GM12878 (cell line): ENCODE measurements at regions not wholly inside any gene's neighbourhood (a gene's known extent, or its start where the extent isn't known, plus 50 kb on each side); places are given as distances from the start of the nearest gene placed in this dataset.

Source experiments
- ATAC-seq: fragments of 200-7000 bp; cut with Tn5 transposase; 3 replicates; pipeline ENCODE4 v1.9.1; 2020; ENCODE audit warnings: mild to moderate bottlenecking, moderate library complexity
- BruUV-seq: library from RNA; stranded (reverse); fragments of 400-500 nt; replicated peaks from 2 replicates; lab custom pipeline; 2021; lab: Mats Ljungman, UMichigan
- CTCF ChIA-PET: fragments of 300-600 bp; sonication (Branson Sonifier 250); formaldehyde crosslinking; extraction: SDS; loops from one replicate; lab custom pipeline; 2021; ENCODE audit warnings: inconsistent platforms; lab: Yijun Ruan, JAX
- POLR2A ChIA-PET: fragments of 350-600 bp; formaldehyde crosslinking; extraction: SDS; loops from one replicate; lab custom pipeline; 2021; ENCODE audit warnings: inconsistent platforms; lab: Charles Lee
- RAD21 ChIA-PET: fragments of 300-600 bp; sonication (Branson Sonifier 250); formaldehyde crosslinking; loops from one replicate; lab custom pipeline; 2023; ENCODE audit warnings: antibody characterized with exemption; ENCODE audit not compliant: unreplicated experiment; lab: Charles Lee
- SMC1A ChIA-PET: fragments of 300-600 bp; sonication (Branson Sonifier 250); formaldehyde crosslinking; loops from one replicate; lab custom pipeline; 2023; ENCODE audit not compliant: unreplicated experiment, uncharacterized antibody; lab: Charles Lee
- DNase-seq: peaks from one replicate; pipeline ENCODE4 v3.0.0-alpha.2; 2011; ENCODE audit warnings: low read depth, low spot score
- FAIRE-seq: peaks from 3 replicates; lab custom pipeline; 2011; peaks lifted over from hg19 to GRCh38; lab: Jason Lieb, UNC
- H2AFZ ChIP-seq: 2 replicates; pipeline ENCODE4 v1.6.0; 2011; ENCODE audit warnings: low read depth, low read length, control low read depth; ENCODE audit not compliant: control insufficient read depth
- H3K27ac ChIP-seq: 2 replicates; pipeline ENCODE4 v1.5.1; 2011; ENCODE audit warnings: control low read depth; ENCODE audit not compliant: control insufficient read depth, insufficient read depth
- H3K27me3 ChIP-seq, 2 experiments: replicated peaks in 1 of 2; 2 replicates each; pipeline versions ENCODE4 v1.6.0 to v1.6.1; 2011; ENCODE audit warnings: low read length in 1 of 2; ENCODE audit not compliant: control insufficient read depth in 2 of 2, insufficient read depth in 2 of 2
- H3K36me3 ChIP-seq, 2 experiments: 2 replicates each; pipeline ENCODE4 v1.5.1; 2011; ENCODE audit warnings: low read length in 1 of 2; ENCODE audit not compliant: control insufficient read depth in 2 of 2, insufficient read depth in 2 of 2
- H3K4me1 ChIP-seq: 2 replicates; pipeline ENCODE4 v1.6.1; 2011; ENCODE audit warnings: mild to moderate bottlenecking, low read length, moderate library complexity, mixed read lengths; ENCODE audit not compliant: control insufficient read depth, insufficient read depth
- H3K4me2 ChIP-seq: 2 replicates; pipeline ENCODE4 v1.6.0; 2011; ENCODE audit warnings: control low read depth; ENCODE audit not compliant: control insufficient read depth, insufficient read depth
- H3K4me3 ChIP-seq: fragments of 200-600 bp; sonication (generic); 2 replicates; pipeline ENCODE4 v1.5.1; 2016
- H3K79me2 ChIP-seq: 2 replicates; pipeline ENCODE4 v1.6.0; 2011; ENCODE audit warnings: low read length; ENCODE audit not compliant: control insufficient read depth, insufficient read depth
- H3K9ac ChIP-seq: 2 replicates; pipeline ENCODE4 v1.8.0; 2011; ENCODE audit warnings: low read length, control low read depth, mixed read lengths; ENCODE audit not compliant: control insufficient read depth, insufficient read depth
- H3K9me3 ChIP-seq: replicated peaks from 3 replicates; pipeline ENCODE4 v1.5.1; 2011; ENCODE audit warnings: mild to moderate bottlenecking, low read length; ENCODE audit not compliant: control insufficient read depth, insufficient read depth
- H4K20me1 ChIP-seq: 2 replicates; pipeline ENCODE4 v1.6.0; 2011; ENCODE audit not compliant: control insufficient read depth, insufficient read depth
- CBX5 ChIP-seq: sonication (generic); IDR thresholded peaks from 2 replicates; pipeline ENCODE4 v1.6.1; 2016; ENCODE audit warnings: low read depth, moderate library complexity, mild to moderate bottlenecking, inconsistent platforms
- LARP7 ChIP-seq: fragments of 450-650 bp; IDR thresholded peaks from 2 replicates; pipeline ENCODE4 v1.6.1; 2017; ENCODE audit warnings: mild to moderate bottlenecking
- MTA2 ChIP-seq: fragments of 450-650 bp; IDR thresholded peaks from 2 replicates; pipeline ENCODE4 v1.6.1; 2016; ENCODE audit warnings: low read depth, mild to moderate bottlenecking, moderate library complexity
- NFIC ChIP-seq: IDR thresholded peaks from 2 replicates; pipeline ENCODE4 v1.6.1; 2012; ENCODE audit warnings: low read depth, mild to moderate bottlenecking, inconsistent platforms, low read length, moderate library complexity
- NR2F1 ChIP-seq: fragments of 450-650 bp; conservative IDR thresholded peaks from 2 replicates; pipeline ENCODE4 v1.6.1; 2017; ENCODE audit warnings: mild to moderate bottlenecking
- PAX5 ChIP-seq: IDR thresholded peaks from 2 replicates; pipeline ENCODE4 v1.6.1; 2011; ENCODE audit warnings: low read depth, low read length, borderline replicate concordance
- POLR2A ChIP-seq: IDR thresholded peaks from 2 replicates; pipeline ENCODE4 v1.6.1; 2011; ENCODE audit warnings: low read depth, mild to moderate bottlenecking, low read length
- RAD21 ChIP-seq: IDR thresholded peaks from 2 replicates; pipeline ENCODE4 v1.6.1; 2011; ENCODE audit warnings: mild to moderate bottlenecking, low read depth, low read length, moderate library complexity; ENCODE audit not compliant: insufficient read depth
- RAD51 ChIP-seq: fragments of 450-650 bp; IDR thresholded peaks from 2 replicates; pipeline ENCODE4 v1.6.1; 2016; ENCODE audit warnings: moderate library complexity, mild to moderate bottlenecking, inconsistent platforms
- SIX5 ChIP-seq: IDR thresholded peaks from 2 replicates; pipeline ENCODE4 v1.6.1; 2011; ENCODE audit warnings: mild to moderate bottlenecking, low read depth, low read length, moderate library complexity; ENCODE audit not compliant: severe bottlenecking
- SMAD1 ChIP-seq: fragments of 450-650 bp; IDR thresholded peaks from 2 replicates; pipeline ENCODE4 v1.6.1; 2018; ENCODE audit warnings: mild to moderate bottlenecking, low read depth; ENCODE audit not compliant: partially characterized antibody
- SPI1 ChIP-seq: IDR thresholded peaks from 2 replicates; pipeline ENCODE4 v1.6.1; 2011; ENCODE audit warnings: low read depth, mild to moderate bottlenecking, low read length, moderate library complexity, borderline replicate concordance; ENCODE audit not compliant: insufficient read depth
- ZBED1 ChIP-seq: IDR thresholded peaks from 2 replicates; pipeline ENCODE4 v1.6.1; 2016; ENCODE audit warnings: borderline replicate concordance
- WGBS: methylation state at CpG from one replicate; pipeline ENCODE4 v1.1.6; 2016; ENCODE audit warnings: low lambda C conversion rate; ENCODE audit not compliant: insufficient replicate concordance, insufficient coverage; ENCODE audit errors: missing lambda C conversion rate; 5-methylcytosine and 5-hydroxymethylcytosine counted together
- in situ Hi-C: fragments of 300-500 bp; cut with MboI; formaldehyde crosslinking; loops from 9 replicates; pipeline ENCODE4 v1.14.3; 2018; ENCODE audit warnings: mixed read lengths
- intact Hi-C: fragments of 100-400 bp; cut with micrococcal nuclease; formaldehyde crosslinking; loops from one replicate; pipeline ENCODE4 v1.14.2; 2022; ENCODE audit not compliant: unreplicated experiment
- TF ChIP-seq, protein P1 (sequence below): fragments of 450-650 bp; IDR thresholded peaks from 2 replicates; pipeline ENCODE4 v1.6.1; 2017; ENCODE audit warnings: antibody characterized with exemption, mild to moderate bottlenecking, moderate library complexity
- TF ChIP-seq, protein P2 (sequence below): fragments of 450-650 bp; IDR thresholded peaks from 2 replicates; pipeline ENCODE4 v1.6.1; 2017; ENCODE audit warnings: mild to moderate bottlenecking, low read depth, inconsistent platforms; ENCODE audit not compliant: poor library complexity, severe bottlenecking

DNA sequence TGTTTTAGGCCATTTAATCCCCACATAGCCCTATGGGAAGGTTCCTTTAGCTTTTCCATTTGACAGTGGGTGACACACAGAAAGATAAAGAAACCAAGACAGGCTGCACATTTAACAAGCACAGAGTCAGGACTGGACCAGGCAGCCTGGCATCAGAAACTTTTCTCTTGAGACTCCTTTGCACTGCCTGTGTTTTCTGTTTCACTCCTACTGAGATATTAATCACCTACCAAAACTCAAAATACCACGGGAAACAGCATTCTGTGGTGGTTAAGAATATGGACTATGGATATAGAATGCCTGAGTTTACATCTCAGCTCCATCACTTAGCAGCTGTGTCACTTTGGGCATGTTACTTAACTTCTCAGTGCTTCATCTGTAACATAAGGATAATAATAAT lies 73.3 kb downstream of the CTAGE1 start:
- ATAC-seq = no peak
- intact Hi-C loops = no loop called here

More for the DNA sequence above, 73.3 kb downstream of the CTAGE1 start:
- WGBS = 0% methylated on average over 1 of the region's 1 CpG
- FAIRE-seq = no peak
- Histone ChIP-seq H3K27me3 (peaks cover 8 to 12% of the 10 kb centered on the region in 2 experiments), H3K4me3 (no peak overlapping the region), H3K4me1 (no peaks in the 10 kb centered on the region), H3K79me2 (no peaks in the 10 kb centered on the region), H4K20me1 (no peaks in the 10 kb centered on the region), H3K4me2 (no peak overlapping the region), H3K9ac (no peak overlapping the region), H3K9me3 (no peaks in the 10 kb centered on the region), H3K27ac (no peak overlapping the region), H3K36me3 (no peaks in the 10 kb centered on the region), H2AFZ (no peak overlapping the region)
- ChIA-PET CTCF (no interaction called here), RAD21 (no interaction called here), POLR2A (no interaction called here), SMC1A (interaction anchor here (2.5 kb wide), 1 partner anchor 11 kb away, joined by 12 read pairs; no protein-coding TSS in a partner anchor)
- DNase-seq = no peak
- no TSS peak for BruUV-seq
- in situ Hi-C loops = no loop called here
- no peak for TF ChIP-seq NFIC
- TF ChIP-seq, protein P1, sequence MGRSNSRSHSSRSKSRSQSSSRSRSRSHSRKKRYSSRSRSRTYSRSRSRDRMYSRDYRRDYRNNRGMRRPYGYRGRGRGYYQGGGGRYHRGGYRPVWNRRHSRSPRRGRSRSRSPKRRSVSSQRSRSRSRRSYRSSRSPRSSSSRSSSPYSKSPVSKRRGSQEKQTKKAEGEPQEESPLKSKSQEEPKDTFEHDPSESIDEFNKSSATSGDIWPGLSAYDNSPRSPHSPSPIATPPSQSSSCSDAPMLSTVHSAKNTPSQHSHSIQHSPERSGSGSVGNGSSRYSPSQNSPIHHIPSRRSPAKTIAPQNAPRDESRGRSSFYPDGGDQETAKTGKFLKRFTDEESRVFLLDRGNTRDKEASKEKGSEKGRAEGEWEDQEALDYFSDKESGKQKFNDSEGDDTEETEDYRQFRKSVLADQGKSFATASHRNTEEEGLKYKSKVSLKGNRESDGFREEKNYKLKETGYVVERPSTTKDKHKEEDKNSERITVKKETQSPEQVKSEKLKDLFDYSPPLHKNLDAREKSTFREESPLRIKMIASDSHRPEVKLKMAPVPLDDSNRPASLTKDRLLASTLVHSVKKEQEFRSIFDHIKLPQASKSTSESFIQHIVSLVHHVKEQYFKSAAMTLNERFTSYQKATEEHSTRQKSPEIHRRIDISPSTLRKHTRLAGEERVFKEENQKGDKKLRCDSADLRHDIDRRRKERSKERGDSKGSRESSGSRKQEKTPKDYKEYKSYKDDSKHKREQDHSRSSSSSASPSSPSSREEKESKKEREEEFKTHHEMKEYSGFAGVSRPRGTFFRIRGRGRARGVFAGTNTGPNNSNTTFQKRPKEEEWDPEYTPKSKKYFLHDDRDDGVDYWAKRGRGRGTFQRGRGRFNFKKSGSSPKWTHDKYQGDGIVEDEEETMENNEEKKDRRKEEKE = no peak
- TF ChIP-seq SMAD1 = no peak
- no peak for TF ChIP-seq LARP7
- TF ChIP-seq RAD51 = no peak
- TF ChIP-seq NR2F1 = no peak
- TF ChIP-seq, protein P2, sequence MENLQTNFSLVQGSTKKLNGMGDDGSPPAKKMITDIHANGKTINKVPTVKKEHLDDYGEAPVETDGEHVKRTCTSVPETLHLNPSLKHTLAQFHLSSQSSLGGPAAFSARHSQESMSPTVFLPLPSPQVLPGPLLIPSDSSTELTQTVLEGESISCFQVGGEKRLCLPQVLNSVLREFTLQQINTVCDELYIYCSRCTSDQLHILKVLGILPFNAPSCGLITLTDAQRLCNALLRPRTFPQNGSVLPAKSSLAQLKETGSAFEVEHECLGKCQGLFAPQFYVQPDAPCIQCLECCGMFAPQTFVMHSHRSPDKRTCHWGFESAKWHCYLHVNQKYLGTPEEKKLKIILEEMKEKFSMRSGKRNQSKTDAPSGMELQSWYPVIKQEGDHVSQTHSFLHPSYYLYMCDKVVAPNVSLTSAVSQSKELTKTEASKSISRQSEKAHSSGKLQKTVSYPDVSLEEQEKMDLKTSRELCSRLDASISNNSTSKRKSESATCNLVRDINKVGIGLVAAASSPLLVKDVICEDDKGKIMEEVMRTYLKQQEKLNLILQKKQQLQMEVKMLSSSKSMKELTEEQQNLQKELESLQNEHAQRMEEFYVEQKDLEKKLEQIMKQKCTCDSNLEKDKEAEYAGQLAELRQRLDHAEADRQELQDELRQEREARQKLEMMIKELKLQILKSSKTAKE = no peak
- TF ChIP-seq RAD21 = no peak
- TF ChIP-seq POLR2A = no peak
- TF ChIP-seq ZBED1 = no peak
- no peak for TF ChIP-seq MTA2
- TF ChIP-seq SPI1 = no peak
- no peak for TF ChIP-seq SIX5
- TF ChIP-seq CBX5 = no peak
- TF ChIP-seq PAX5 = no peak
